Endothelial cell of umbilical vein (primary cell): ENCODE measurements at regions not wholly inside any gene's neighbourhood (a gene's known extent, or its start where the extent isn't known, plus 50 kb on each side); places are given as distances from the start of the nearest gene placed in this dataset.

Experiments used
- BruUV-seq: library from RNA; stranded (reverse); fragments of 400-500 nt; replicated peaks from 2 replicates; lab custom pipeline; 2021; lab: Mats Ljungman, UMichigan
- CTCF ChIA-PET: fragments of 300-600, 350-600 bp; sonication (Branson Sonifier 250); formaldehyde crosslinking; loops from one replicate; lab custom pipeline; 2021; ENCODE audit warnings: antibody characterized with exemption, inconsistent platforms; lab: Charles Lee
- POLR2A ChIA-PET: fragments of 300-600, 350-600 bp; sonication (Branson Sonifier 250); formaldehyde crosslinking; loops from one replicate; lab custom pipeline; 2021; ENCODE audit warnings: antibody characterized with exemption, inconsistent platforms; lab: Charles Lee
- DNase-seq: peaks from one replicate; pipeline ENCODE4 v3.0.0-alpha.2; 2011; ENCODE audit warnings: low read depth, low spot score
- FAIRE-seq: peaks from 2 replicates; lab custom pipeline; 2011; peaks lifted over from hg19 to GRCh38; lab: Jason Lieb, UNC
- H2AFZ ChIP-seq: 2 replicates; pipeline ENCODE4 v1.6.0; 2012; ENCODE audit warnings: low read depth, low read length, control low read depth, inconsistent platforms
- H3K27ac ChIP-seq: 2 replicates; pipeline ENCODE4 v1.5.1; 2011; ENCODE audit warnings: low read depth, mild to moderate bottlenecking, control low read depth, low read length, moderate library complexity; ENCODE audit not compliant: insufficient read depth
- H3K27me3 ChIP-seq, 2 experiments: 2 replicates each; pipeline versions ENCODE4 v1.6.0 to v1.6.1; 2011; ENCODE audit warnings: low read length in 2 of 2, mixed read lengths in 1 of 2; ENCODE audit not compliant: control insufficient read depth in 2 of 2, insufficient read depth in 2 of 2
- H3K36me3 ChIP-seq, 2 experiments: 2 replicates in 1 of 2; 3 replicates in 1 of 2; pipeline ENCODE4 v1.5.1; 2011; ENCODE audit warnings: low read length in 2 of 2, mild to moderate bottlenecking in 1 of 2, moderate library complexity in 1 of 2; ENCODE audit not compliant: control insufficient read depth in 2 of 2, insufficient read depth in 2 of 2; ENCODE audit errors: extremely low read depth in 1 of 2
- H3K4me1 ChIP-seq: 3 replicates; pipeline ENCODE4 v1.5.1; 2011; ENCODE audit warnings: mild to moderate bottlenecking, low read length; ENCODE audit not compliant: control insufficient read depth, insufficient read depth; ENCODE audit errors: extremely low read depth
- H3K4me2 ChIP-seq: 2 replicates; pipeline ENCODE4 v1.6.1; 2011; ENCODE audit warnings: low read length, control low read depth, mixed read lengths; ENCODE audit not compliant: insufficient read depth
- H3K4me3 ChIP-seq, 3 experiments: fragments of 200-600 bp in 1 of 3; sonication (generic), shearing (Covaris generic) in 1 of 3; replicated peaks in 1 of 3; 2 replicates each; pipeline ENCODE4 v1.5.1; 2011 to 2016; ENCODE audit warnings: control low read depth in 3 of 3, low read length in 3 of 3, mild to moderate bottlenecking in 2 of 3, inconsistent platforms in 1 of 3, low read depth in 1 of 3, moderate library complexity in 1 of 3; ENCODE audit not compliant: insufficient read depth in 1 of 3
- H3K79me2 ChIP-seq: 2 replicates; pipeline ENCODE4 v1.6.0; 2012; ENCODE audit warnings: low read length, inconsistent platforms; ENCODE audit not compliant: control insufficient read depth, insufficient read depth
- H3K9ac ChIP-seq: replicated peaks from 2 replicates; pipeline ENCODE3; 2011; ENCODE audit warnings: low read length, control low read depth; ENCODE audit not compliant: insufficient read depth; ENCODE audit errors: extremely low read depth
- H3K9me1 ChIP-seq: replicated peaks from 3 replicates; pipeline ENCODE4 v1.6.0; 2011; ENCODE audit warnings: mild to moderate bottlenecking, low read length; ENCODE audit not compliant: control insufficient read depth, insufficient read depth; ENCODE audit errors: extremely low read depth
- H3K9me3 ChIP-seq: replicated peaks from 2 replicates; pipeline ENCODE4 v1.5.1; 2012; ENCODE audit warnings: low read length, inconsistent platforms; ENCODE audit not compliant: control insufficient read depth, insufficient read depth
- H4K20me1 ChIP-seq: replicated peaks from 2 replicates; pipeline ENCODE3; 2011; ENCODE audit warnings: mild to moderate bottlenecking, low read length; ENCODE audit not compliant: control insufficient read depth, insufficient read depth; ENCODE audit errors: extremely low read depth
- CTCF ChIP-seq, 2 donors: IDR thresholded peaks; 1 replicate in 1 of 2; 2 replicates in 1 of 2; pipeline ENCODE4 v1.5.1; 2011; ENCODE audit warnings: low read length in 2 of 2, mild to moderate bottlenecking in 2 of 2, moderate library complexity in 2 of 2, control low read depth in 1 of 2, inconsistent platforms in 1 of 2, low read depth in 1 of 2; ENCODE audit not compliant: insufficient read depth in 1 of 2; ENCODE audit errors: extremely low read depth in 1 of 2
- EZH2 ChIP-seq: IDR thresholded peaks from 2 replicates; pipeline ENCODE4 v1.6.1; 2012; ENCODE audit warnings: borderline replicate concordance, low read depth, mild to moderate bottlenecking, moderate library complexity, low read length, inconsistent platforms; ENCODE audit not compliant: severe bottlenecking
- FOS ChIP-seq: IDR thresholded peaks from 2 replicates; pipeline ENCODE4 v1.6.1; 2011; ENCODE audit warnings: mild to moderate bottlenecking, low read length, moderate library complexity, borderline replicate concordance; ENCODE audit not compliant: insufficient read depth
- GATA2 ChIP-seq: IDR thresholded peaks from 2 replicates; pipeline ENCODE4 v1.7.0; 2011; ENCODE audit warnings: low read depth, mild to moderate bottlenecking, moderate library complexity, mixed read lengths, low read length; ENCODE audit not compliant: insufficient read length, insufficient read depth
- JUN ChIP-seq: IDR thresholded peaks from 2 replicates; pipeline ENCODE4 v1.6.1; 2011; ENCODE audit warnings: borderline replicate concordance, low read depth; ENCODE audit not compliant: insufficient read length, insufficient read depth
- MYC ChIP-seq: IDR thresholded peaks from one replicate; pipeline ENCODE4 v1.6.1; 2011; ENCODE audit warnings: mild to moderate bottlenecking, low read depth, low read length
- POLR2A ChIP-seq: IDR thresholded peaks from 2 replicates; pipeline ENCODE4 v1.6.1; 2012; ENCODE audit warnings: low read depth, mild to moderate bottlenecking, control low read depth, low read length
- POLR2AphosphoS5 ChIP-seq: IDR thresholded peaks from 2 replicates; pipeline ENCODE4 v1.6.1; 2012; ENCODE audit warnings: low read depth, mild to moderate bottlenecking, control low read depth, low read length, moderate library complexity; ENCODE audit not compliant: insufficient read depth
- dilution Hi-C: fragments of 300-500 bp; cut with MboI; formaldehyde crosslinking; loops from one replicate; pipeline ENCODE4 v1.15.0; 2019; ENCODE audit warnings: low sequenced_read_pairs; ENCODE audit not compliant: extremely low pct_ligation_motif_present
- intact Hi-C: fragments of 100-400 bp; cut with micrococcal nuclease; formaldehyde crosslinking; loops from one replicate; pipeline ENCODE4 v1.10.0; 2022
- TF ChIP-seq, protein P1 (sequence below): IDR thresholded peaks from 2 replicates; pipeline ENCODE4 v1.6.1; 2011; ENCODE audit not compliant: insufficient read depth, insufficient read length

DNA sequence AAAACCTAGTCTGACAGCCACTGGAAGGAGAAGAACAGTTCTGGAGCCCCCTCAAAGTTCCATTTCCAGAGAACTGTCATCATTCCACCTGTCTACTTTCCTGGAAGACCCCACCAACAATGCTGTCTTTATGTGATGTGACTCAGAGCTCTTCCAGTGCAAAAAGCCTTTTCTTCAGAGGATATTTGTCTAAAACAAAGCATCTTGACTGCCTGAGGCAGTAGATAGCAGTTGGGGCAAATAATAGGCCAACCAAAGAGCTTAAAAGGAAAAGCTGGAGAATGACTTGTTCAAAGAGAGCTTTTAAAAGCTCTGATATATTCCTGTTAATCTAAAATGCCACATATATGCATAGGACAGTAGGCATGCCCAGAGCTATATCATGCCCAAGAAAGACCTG is 62.6 kb downstream of the MIS18A start:
- intact Hi-C loops (no loop called here), dilution Hi-C loops (no loop called here)
- Histone ChIP-seq H3K9ac (no peak overlapping the region), H3K27me3 (peaks cover 3 to 6% of the 10 kb centered on the region in 2 experiments), H3K79me2 (no peaks in the 10 kb centered on the region), H3K36me3 (no peaks in the 10 kb centered on the region), H3K4me3 (no peak overlapping the region), H3K9me3 (no peaks in the 10 kb centered on the region), H3K9me1 (no peaks in the 10 kb centered on the region), H3K4me2 (no peak overlapping the region), H3K4me1 (no peaks in the 10 kb centered on the region), H4K20me1 (no peaks in the 10 kb centered on the region), H3K27ac (no peak overlapping the region), H2AFZ (no peak overlapping the region)
- ChIA-PET POLR2A (no interaction called here), CTCF (interaction anchor here (1.6 kb wide), 1 partner anchor 9 kb away, joined by 5 read pairs; no protein-coding TSS in a partner anchor)
- no TSS peak for BruUV-seq
- FAIRE-seq (no peak), DNase-seq (no peak)
- TF ChIP-seq EZH2 (no peak), POLR2AphosphoS5 (no peak), POLR2A (no peak), FOS (no peak), MYC (no peak), GATA2 (no peak), JUN (no peak), CTCF (IDR thresholded peaks at IDR 0.05; ENCODE audit: extremely low read depth in 1 of 2, insufficient read depth in 1 of 2, low read depth in 1 of 2, low read length in 2 of 2) (no peak)
- TF ChIP-seq, protein P1, sequence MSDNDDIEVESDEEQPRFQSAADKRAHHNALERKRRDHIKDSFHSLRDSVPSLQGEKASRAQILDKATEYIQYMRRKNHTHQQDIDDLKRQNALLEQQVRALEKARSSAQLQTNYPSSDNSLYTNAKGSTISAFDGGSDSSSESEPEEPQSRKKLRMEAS: no peak
